ENCODE measurements at regions not wholly inside any gene's neighbourhood (a gene's known extent, or its start where the extent isn't known, plus 50 kb on each side); places are given as distances from the start of the nearest gene placed in this dataset.

DNA sequence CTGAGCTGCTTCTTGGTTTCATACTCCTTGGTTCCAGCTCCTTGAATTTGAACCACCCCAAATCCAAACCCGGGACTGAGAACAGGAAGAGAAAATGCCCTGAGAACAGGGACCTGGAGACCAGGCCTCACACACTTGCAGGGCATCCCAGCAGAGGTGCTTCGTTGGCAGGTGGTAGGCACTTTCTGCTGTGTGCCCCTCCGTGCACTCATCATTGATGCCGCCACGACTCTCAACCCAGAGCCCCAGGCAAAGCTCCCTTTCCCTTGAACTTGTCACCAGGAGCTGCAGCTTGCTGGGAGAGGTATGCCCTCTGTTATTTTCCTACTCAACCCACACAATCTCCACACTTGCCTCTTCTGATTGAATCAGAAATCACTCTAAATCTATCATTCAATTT, 217.8 kb upstream of the IRX1 start:
- TF ChIP-seq, protein P1, sequence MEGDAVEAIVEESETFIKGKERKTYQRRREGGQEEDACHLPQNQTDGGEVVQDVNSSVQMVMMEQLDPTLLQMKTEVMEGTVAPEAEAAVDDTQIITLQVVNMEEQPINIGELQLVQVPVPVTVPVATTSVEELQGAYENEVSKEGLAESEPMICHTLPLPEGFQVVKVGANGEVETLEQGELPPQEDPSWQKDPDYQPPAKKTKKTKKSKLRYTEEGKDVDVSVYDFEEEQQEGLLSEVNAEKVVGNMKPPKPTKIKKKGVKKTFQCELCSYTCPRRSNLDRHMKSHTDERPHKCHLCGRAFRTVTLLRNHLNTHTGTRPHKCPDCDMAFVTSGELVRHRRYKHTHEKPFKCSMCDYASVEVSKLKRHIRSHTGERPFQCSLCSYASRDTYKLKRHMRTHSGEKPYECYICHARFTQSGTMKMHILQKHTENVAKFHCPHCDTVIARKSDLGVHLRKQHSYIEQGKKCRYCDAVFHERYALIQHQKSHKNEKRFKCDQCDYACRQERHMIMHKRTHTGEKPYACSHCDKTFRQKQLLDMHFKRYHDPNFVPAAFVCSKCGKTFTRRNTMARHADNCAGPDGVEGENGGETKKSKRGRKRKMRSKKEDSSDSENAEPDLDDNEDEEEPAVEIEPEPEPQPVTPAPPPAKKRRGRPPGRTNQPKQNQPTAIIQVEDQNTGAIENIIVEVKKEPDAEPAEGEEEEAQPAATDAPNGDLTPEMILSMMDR (IDR thresholded peaks at IDR 0.05; ENCODE audit: insufficient read depth, low read length, severe bottlenecking) = no peak
- no peak overlapping the region for H3K4me3 ChIP-seq (ENCODE audit: low read depth, low read length)
- no peaks in the 10 kb centered on the region for H3K36me3 ChIP-seq (ENCODE audit: control insufficient read depth, insufficient read depth, low read length)
- no peak for DNase-seq (ENCODE audit: low read depth)
- FAIRE-seq = no peak
- no peaks in the 10 kb centered on the region for H3K27me3 ChIP-seq (ENCODE audit: control insufficient read depth, insufficient read depth, low read length)

DNA sequence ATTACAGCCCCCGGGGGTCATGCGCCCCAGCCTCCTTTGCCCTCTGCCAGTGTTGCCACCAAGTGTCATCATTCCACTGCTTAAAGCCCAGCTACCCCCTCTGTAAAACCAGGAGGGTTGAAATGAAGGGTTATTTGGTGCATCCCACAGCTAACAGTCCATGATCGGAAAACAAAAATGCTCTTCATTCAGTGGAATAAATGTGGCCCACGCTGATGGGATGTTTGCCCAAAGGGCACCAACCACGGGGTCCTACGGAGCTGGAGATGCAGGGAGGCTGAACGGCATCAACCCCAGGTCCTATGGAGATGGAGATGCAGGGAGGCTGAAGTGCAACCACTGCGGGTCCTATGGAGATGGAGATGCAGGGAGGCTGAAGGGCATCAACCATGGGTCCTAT, 218.5 kb upstream of the IRX1 start:
- TF ChIP-seq, protein P1 (IDR thresholded peaks at IDR 0.05; ENCODE audit: insufficient read depth, low read length, severe bottlenecking) = no peak
- DNase-seq (ENCODE audit: low read depth) = no peak
- no peak for FAIRE-seq
- H3K4me3 ChIP-seq (ENCODE audit: low read depth, low read length) = no peak overlapping the region
- H3K36me3 ChIP-seq (ENCODE audit: control insufficient read depth, insufficient read depth, low read length) = no peaks in the 10 kb centered on the region
- no peaks in the 10 kb centered on the region for H3K27me3 ChIP-seq (ENCODE audit: control insufficient read depth, insufficient read depth, low read length)

DNA sequence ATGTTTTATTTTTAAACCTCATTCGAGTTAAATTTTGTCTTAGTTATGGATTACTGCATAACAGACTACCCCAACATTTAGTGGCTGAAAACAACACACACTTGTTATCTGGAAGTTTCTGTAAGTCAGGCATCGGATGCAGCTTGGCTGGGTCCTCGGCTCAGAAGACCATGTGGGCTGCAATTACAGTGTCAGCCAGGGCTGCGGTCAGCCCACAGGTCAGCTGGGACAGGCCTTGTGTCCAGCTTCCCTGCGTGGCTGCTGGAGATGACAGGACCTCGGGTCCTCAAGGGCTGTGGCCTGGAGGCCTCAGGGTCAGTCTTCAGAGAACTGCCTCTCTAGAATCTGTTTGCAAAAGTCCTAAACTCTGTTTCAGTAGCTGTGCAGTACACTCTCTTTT, 219.0 kb upstream of the IRX1 start:
- Histone ChIP-seq H3K36me3 (ENCODE audit: control insufficient read depth, insufficient read depth, low read length) (no peaks in the 10 kb centered on the region), H3K27me3 (ENCODE audit: control insufficient read depth, insufficient read depth, low read length) (no peaks in the 10 kb centered on the region), H3K4me3 (ENCODE audit: low read depth, low read length) (no peak overlapping the region)
- TF ChIP-seq, protein P1 (IDR thresholded peaks at IDR 0.05; ENCODE audit: insufficient read depth, low read length, severe bottlenecking) = no peak
- no peak for DNase-seq (ENCODE audit: low read depth)
- FAIRE-seq = no peak

DNA sequence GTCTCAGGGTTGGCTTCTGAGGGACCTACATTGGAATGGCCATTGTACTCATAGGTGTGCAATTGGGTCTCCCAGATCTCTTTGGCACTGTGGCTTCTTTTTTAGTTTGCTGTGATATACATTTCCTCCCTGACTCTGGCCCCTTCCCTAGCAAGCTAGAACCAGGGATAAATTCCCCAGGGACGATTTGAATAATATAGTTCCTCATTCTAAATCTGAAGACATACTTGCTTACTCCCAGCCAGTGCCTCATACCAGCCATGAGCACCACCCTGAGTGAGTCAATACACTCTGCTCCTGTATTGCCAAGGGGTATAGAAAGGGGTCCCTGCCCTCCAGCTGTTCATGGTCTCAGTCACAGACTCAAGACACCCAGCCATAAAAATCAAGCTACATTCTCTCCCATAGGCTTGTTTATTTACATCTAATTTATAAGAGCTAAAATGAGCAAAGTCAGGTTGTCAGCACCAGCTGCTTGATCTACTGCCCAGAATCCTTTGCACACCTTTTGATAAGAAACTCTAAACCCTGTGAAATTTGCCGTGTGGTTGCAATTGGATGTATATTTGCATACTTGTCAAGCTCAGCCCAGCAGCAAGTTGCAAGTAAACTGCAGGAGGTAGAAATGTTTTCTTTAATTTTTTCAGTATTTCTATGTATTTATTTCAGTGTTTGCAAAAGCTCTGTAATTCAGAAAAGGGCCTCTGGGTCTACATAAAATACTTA, 219.9 kb upstream of the IRX1 start:
- FAIRE-seq (no peak), DNase-seq (ENCODE audit: low read depth) (no peak)

DNA sequence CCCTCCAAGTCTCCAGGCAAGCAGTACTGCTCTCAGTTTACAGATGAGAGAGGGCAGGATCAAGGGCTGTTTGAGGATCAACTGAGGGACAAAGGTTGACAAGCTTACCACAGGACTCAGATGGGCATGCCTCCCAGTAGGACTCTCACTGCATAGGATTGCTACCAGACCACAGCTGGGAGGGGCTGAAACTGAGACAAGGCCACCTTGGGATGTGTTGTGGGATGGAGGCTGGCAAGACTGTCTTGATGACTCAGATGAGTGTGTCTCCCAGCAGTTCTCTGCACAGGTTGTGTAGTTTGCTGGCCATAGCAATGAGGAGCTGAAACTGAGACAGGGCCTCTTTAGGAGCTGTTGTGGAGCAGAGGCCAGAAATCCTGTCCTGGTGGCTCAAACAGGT, 222.2 kb upstream of the IRX1 start:
- Histone ChIP-seq H3K27me3 (ENCODE audit: control insufficient read depth, insufficient read depth, low read length) (no peaks in the 10 kb centered on the region), H3K36me3 (ENCODE audit: control insufficient read depth, insufficient read depth, low read length) (no peaks in the 10 kb centered on the region), H3K4me3 (ENCODE audit: low read depth, low read length) (no peak overlapping the region)
- FAIRE-seq (no peak), DNase-seq (ENCODE audit: low read depth) (no peak)
- TF ChIP-seq, protein P1 (IDR thresholded peaks at IDR 0.05; ENCODE audit: insufficient read depth, low read length, severe bottlenecking) = no peak

More for the DNA sequence above, 219.9 kb upstream of the IRX1 start:
- Histone ChIP-seq H3K4me3 (ENCODE audit: low read depth, low read length) (no peak overlapping the region), H3K27me3 (ENCODE audit: control insufficient read depth, insufficient read depth, low read length) (no peaks in the 10 kb centered on the region), H3K36me3 (ENCODE audit: control insufficient read depth, insufficient read depth, low read length) (no peaks in the 10 kb centered on the region)
- TF ChIP-seq, protein P1 (IDR thresholded peaks at IDR 0.05; ENCODE audit: insufficient read depth, low read length, severe bottlenecking) = no peak

DNA sequence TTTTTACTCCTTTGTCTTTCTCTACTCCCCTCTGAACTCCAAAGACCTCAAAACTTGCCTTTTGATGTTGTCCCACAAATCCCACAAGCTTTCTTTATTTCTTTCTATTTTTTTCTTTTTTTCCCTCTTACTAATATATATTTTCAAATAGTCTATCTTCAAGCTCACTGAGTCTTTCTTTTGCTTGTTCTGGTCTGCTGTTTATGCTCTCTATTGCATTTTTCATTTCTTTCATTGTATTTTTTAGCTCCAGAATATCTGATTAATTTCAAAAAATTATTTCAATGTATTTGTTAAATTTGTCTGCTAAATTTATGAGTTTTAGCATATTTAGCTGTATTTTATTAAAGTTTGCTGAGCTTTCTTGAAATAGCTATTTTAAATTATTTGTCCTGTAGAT, 223.3 kb upstream of the IRX1 start:
- DNase-seq (ENCODE audit: low read depth) (no peak), FAIRE-seq (no peak)
- H3K4me3 ChIP-seq (ENCODE audit: low read depth, low read length) = no peak overlapping the region
- H3K36me3 ChIP-seq (ENCODE audit: control insufficient read depth, insufficient read depth, low read length) = no peaks in the 10 kb centered on the region
- no peaks in the 10 kb centered on the region for H3K27me3 ChIP-seq (ENCODE audit: control insufficient read depth, insufficient read depth, low read length)
- TF ChIP-seq, protein P1 (IDR thresholded peaks at IDR 0.05; ENCODE audit: insufficient read depth, low read length, severe bottlenecking) = no peak
